NCI-H748 treated with DMSO at 0.1 percent for 48 hours (cell line): ENCODE measurements at regions not wholly inside any gene's neighbourhood (a gene's known extent, or its start where the extent isn't known, plus 50 kb on each side); places are given as distances from the start of the nearest gene placed in this dataset.

ENCODE experiments used
- DNase-seq: peaks from one replicate; lab custom pipeline; 2025; lab: John Stamatoyannopoulos, UW

DNA sequence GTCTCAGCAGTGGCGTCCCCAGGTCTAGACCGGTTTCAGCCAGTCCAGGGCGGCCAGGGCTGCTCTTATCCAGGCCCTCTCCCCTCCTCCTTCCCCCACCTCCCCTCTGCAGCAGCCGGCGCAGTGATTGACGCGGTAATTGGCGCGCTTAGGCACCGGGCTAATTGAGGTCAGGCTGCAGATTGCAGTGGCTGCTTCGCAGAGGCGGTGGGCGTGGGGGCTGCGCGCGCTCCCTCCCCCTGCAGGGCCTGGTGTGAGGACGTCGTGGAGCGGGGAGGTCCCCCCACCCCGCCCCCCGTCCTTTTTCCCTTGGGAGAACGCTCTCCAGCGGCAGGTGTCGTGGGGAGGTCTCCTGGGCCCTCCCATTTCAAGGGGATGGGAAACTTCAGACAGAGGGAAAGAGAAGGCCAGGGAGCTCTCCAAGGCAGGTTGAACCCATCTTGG is 70.4 kb upstream of the BLCAP start:
- DNase-seq = peak; percentile 47

DNA sequence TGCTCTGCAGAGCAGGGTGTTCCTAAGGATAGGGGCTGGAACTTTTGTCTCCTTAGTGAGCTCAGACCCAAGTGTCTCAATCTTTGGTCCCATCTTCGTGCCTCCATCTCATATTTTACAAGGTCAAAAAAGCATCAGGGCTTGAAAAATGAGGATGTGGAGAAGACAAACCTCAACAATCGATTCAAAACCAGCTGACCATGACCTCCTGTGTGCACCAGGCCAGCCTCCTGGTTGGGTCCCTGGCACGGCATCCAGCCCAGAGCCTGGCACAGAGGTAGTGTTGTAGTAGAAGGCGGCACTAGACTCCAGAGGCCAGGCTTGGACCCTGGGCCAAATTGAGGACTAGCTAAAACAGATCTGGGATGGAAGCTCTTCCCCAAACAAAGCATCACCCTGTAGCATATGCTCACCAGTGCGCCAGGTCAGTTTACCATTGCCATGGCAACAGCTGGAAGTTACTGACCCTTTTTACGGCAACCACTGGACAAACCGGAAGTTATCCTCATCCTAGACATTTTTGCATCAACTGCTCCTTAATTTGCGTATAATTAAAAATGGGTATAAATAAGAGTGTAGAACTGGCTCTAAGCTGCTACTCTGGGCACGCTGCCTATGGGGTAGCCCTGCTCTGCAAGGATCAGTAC is 69.3 kb upstream of the BLCAP start:
- no peak for DNase-seq

DNA sequence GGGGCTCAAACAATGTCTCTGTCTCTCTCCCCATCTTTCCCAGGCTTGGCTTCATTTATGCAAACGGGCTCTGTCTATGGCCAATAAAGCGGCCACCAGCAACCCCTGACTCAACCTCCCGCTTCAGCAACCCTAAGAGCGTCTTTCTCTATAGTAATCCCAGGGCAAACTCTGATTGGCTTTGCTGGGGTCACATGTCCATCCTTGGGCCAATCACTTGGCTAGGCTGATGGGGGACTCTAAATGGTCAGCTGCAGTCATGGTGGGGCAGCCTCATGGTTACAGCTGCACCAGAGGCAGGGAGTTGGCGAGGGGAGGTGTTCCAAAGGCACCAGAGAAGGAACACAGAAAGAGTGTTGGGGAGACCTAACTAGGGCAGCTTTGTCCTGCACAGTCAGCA is 68.5 kb upstream of the BLCAP start:
- no peak for DNase-seq

DNA sequence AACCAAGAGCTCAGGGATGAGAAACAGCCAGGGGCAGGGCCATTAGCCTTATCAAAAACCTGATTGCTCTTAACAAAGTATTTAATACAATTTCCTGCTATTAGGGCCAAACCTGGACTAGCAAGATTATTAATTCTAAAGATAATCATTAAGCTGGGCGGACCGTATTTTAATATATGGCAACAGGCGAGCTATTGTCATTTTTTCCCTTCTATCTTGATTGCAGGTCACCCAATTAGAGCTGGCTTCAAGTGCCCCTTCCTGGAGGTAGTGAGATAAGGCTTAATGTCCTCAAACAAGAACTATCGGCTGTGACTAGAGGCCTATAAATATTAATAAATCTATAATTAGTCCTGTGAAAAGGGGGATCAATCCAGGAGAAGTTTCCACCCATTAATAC is 66.0 kb upstream of the BLCAP start:
- no peak for DNase-seq

DNA sequence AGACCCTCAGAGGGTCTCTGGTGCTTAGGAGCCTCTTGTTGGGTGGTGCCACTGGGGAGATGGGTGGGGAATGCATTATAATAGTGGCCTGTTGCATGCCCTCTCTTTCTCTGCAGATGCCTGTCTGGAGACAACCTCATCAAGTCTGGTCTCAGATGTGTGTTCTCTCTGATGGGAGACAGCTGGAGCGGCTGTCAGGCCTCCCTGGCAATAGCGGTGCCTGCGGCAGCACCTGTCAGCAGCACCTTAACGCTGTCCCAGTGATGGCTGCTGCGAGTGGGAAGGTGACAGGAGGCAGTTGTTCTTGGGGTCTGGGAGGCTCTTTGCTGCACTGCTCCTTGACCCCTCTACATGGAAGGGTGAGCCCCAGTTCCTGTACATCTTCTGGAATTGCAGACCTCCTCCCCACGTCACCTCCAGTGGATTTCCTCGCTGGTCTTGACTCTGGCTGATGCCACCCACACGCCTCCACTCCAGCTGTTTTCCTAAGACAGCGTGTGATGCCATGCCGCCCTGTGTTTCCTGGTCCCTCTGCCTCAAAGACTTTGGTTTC is 63.3 kb upstream of the BLCAP start:
- no peak for DNase-seq

DNA sequence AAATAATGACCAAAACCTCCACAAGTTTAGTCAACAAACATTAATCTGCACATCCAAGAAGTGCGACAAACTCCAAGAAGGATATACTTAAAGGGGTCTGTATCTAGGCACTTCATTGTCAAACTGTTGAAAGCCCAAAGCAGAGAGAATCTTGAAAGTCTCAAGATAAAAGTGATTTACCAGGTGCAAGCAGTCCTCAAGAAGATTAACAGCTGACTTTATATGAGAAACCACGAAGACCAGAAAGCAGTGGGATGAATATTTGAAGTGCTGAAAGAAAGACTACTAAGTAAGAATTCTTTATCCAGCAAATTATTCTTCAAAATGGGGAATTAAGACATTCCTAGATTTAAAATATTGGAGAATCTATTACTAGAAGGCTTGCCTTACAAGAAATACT is 58.4 kb upstream of the BLCAP start:
- no peak for DNase-seq

DNA sequence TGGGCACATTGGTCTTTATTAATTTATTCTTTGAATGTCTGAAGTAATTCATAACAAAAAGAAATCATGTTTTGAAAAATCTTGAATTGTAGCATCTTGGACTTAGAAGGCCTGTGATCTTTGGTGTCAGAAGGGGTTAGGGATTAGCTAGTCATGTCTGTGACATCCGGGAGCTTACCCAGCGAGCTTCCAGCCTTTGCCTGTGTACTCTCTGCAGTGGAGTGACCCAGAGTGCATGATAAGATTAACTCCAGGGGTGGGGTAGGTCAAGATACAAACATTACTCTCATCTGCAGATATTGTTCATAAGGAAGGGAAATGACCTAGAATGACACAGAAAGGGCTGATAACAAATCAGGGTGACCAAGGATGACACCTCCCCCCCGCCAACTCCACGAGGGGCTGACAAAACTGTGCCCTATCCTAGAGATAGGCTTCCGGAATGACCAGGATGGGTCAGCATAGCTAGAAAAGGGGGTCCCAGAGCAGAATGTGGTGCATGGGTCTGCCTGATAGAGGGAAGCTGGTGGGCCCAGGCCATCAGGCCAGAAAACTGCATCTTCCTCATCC is 56.6 kb upstream of the BLCAP start:
- no peak for DNase-seq

DNA sequence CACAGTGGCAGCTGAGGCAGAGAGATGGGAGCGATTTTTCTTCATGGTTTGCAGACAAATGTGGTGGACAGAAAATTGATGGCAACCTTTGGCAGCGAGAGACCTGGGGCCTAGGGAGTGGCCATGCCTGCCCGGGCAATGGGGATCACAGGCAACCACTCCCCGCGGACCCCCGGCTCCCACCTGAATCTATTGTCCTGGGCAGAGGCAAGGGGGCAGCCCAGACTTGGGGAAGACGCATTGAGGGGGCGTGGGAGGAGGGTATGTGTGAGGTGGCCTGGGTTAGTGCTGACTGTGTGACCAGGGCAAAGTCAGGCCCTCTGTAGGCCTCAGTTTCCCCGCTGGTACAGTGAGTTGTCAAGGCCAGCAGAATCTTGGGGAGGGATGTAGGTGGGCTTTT is 53.6 kb upstream of the BLCAP start:
- no peak for DNase-seq

DNA sequence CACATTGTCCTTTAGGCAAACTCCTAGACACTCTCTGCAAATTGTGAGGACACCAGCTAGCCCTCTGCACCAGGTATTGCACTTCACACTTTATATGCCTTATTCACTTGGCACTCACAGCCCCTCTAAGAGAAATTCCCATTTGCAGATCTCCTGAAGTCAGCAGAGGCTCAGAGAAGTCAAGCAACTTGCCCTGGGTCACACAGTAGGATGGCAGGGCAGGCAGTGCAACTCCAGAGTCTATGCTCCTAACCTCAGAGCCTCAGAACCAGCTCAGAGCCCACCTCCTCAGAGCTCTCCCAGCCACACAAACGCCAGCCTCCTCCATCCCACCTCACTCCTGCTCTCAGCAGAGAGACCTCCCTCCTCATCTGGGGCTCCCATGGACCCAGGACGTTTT is 52.4 kb upstream of the BLCAP start:
- DNase-seq = no peak

DNA sequence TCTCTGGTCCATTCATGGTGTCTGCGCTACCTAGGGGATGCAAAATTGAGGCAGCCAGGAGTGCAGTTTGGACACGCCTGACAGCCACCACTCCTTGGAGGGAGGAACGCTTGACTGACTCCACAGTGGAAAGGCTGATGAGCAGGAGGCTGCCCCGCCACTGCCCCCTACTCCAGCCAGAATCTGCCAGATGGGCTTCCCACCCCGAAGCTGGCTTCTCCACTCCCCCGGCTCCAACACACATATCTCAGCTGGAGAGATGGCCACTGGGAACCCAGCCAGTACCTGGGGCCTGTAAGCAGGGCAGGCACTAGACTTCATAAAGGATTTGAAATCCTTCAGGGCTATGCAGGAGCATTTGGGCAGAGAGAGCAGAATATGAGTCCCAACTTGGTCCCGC is 51.4 kb upstream of the BLCAP start:
- no peak for DNase-seq

DNA sequence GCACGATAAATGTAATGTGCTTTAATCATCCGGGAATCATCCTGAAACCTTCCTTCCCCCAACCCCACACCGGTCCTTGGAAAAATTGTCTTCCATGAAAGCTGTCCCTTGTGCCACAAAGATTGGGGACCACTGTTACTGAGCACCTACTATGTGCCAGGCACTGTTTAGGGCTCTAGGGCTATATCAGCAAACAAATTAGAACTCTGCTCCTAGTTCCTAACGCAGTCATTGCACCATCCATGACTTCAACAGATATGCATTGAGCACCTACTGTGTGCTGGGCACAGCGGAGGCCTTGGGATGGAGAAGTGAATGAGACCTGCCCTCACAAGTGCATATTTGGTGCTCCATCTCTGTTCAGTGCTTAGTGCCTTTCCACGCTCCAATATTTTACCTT is 50.3 kb upstream of the BLCAP start:
- no peak for DNase-seq
